HG03342 (cell line): ENCODE measurements at regions not wholly inside any gene's neighbourhood (a gene's known extent, or its start where the extent isn't known, plus 50 kb on each side); places are given as distances from the start of the nearest gene placed in this dataset.
"Not testable (repeated sequence)": the region's sequence is repeated elsewhere in the genome, so short reads cannot be mapped to it uniquely, and the experiment has no call there.

Experiments
- ATAC-seq: cut with Tn5 transposase; IDR thresholded peaks from one replicate; pipeline ENCODE4 v1.9.1; 2021; ENCODE audit warnings: mild to moderate bottlenecking, moderate library complexity; ENCODE audit not compliant: unreplicated experiment

- ATAC-seq, result not testable (repeated sequence)
These were observed 140.0 kb upstream of the C1GALT1 start for GRCh38 chr7:7042286-7042893.

GRCh38 chr7:7044806-7045205, 137.5 kb upstream of the C1GALT1 start:
- no peak for ATAC-seq

GRCh38 chr7:7048213-7048612, 134.1 kb upstream of the C1GALT1 start:
- no peak for ATAC-seq

DNA sequence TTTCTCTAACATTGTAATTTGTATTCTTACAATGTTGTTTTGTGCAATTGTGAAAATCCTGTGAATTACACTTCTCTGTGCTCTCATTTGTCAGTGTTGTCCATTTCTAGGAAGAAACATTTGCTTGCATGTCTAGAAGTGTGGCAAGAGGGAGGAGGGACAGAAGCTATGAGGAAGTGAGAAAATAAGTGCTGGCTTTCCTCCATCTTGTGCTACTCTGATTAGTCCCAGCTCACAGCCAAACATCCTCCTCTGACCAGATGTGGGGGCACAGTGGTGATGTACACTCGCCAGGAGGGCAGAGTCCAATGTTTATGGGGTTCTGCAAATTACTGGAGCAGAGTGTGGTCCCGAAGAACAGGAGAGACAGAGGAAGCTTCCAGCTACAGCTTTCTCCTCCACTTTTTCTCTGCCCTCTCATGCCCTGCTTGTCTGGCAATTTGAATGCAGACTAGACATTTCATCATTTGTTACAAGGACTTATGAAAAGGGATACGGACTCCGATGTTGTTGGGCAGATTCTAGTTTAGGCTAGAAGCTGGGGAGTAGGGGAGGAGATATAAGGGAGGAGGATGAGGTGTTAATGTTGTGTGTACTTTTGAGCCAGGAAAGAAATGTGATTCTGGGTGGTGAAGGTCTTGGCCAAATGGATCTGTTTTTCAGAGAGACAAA, 131.0 kb upstream of the C1GALT1 start:
- ATAC-seq, result no peak

DNA sequence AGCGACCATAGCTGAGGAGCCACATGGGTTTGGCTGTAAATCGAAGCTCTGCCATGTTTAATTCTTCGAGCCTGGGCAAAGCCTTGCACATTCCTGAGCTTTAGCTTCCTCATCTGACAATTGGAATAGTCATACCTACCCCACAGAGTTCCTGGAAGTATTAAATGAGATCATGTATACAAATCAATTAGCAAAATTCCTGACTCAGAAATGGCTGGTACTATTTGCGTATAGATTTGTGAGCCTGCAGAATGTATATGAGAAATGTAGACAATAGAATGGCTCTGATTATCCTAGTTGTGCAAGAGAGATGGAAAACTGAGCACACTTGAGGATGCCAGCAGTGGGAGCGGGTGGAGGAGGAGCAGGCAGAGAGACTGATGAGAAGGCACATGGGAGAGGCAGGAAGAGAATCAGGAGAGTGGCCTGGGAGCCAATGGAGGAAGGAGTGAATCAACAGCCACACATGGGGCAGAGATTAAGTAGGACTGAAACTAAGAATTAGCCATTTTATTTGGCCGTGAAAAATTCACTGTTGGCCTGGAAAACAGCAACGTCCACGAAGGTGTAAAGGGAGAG, 128.0 kb upstream of the C1GALT1 start:
- no peak for ATAC-seq

GRCh38 chr7:7060828-7061599, 121.3 kb upstream of the C1GALT1 start:
- no peak for ATAC-seq

DNA sequence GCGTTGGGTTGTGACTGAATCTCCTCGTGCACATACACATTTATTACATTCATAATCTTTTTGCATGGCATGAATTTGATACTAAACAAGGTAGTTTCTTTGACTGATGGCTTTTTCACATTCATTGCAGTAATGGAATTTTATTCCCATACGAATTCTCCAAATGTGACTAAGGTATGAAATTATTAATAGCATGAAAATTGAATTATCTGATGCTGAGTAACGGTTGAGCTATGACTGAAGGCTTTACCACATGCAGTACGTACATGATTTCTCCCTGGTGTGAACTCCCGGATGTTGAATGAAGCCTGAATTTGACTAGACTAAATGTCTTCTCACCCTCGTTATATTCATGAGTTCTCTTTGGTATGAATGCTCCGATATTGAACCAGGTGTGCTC, 104.4 kb upstream of the C1GALT1 start:
- ATAC-seq, result no peak

- no peak for ATAC-seq
These were observed 101.5 kb upstream of the C1GALT1 start for GRCh38 chr7:7080802-7081201.

DNA sequence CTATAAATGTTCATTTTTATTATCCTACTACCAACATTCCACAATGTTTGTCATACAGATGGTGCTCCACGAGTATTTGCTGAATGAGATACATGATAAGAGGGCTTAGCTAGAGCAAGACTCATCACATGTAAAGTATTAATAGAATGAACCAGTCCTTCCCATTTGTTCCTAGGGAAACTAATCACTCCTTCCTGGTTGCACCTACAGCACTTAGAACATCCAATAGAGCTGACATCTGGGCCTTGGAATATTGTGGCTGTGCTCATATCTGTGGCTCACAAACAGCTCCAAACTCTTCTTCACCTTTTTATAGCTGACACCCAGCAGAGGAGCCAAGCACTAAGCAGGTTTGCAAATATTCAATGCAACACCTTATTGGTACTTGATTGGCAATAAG, 91.9 kb upstream of the C1GALT1 start:
- ATAC-seq, result no peak

DNA sequence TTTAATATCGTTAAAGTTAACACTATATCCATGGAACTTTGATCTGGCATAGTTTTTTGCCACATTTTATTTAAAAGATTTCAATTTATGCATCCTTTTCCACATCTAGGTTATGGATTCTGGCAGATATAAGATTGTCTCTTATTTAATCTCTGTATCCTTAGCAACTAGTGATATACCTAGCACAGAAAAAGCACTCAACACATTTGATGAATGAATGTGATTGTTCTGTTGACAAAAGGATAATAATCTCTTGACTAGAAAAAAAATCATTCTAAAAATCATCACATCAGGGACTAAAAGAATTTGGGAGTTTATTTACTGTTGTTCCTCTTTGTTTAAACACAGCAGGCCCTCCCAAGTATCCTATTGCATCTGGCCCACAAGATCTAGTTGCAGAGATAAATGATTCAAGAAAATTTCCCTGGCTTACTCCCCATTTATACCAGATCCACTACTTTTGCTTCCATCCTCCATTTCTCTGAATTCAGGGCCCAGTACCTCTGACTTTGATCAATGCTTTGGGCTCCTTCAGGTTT, 84.0 kb upstream of the C1GALT1 start:
- no peak for ATAC-seq

- no peak for ATAC-seq
These were observed 82.7 kb upstream of the C1GALT1 start for GRCh38 chr7:7099584-7100014.

GRCh38 chr7:7100432-7100849, 81.9 kb upstream of the C1GALT1 start:
- ATAC-seq, result no peak

DNA sequence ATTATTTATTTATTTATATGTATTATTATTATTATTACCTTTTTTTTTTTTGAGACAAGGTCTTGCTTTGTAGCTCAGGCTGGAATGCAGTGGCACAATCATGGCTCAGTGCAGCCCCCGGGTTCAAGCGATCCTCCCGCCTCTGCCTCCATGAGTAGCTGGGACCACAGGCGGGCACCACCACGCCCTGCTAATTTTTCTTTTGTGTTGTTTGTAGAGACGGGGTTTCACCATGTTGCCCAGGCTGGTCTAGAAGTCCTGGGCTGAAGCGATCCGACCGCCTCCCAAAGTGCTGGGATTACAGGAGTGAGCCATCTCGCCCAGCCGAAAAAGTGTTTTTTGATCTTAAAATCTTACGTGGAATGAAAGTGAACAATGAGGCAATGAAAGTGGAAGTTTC, 79.4 kb upstream of the C1GALT1 start:
- no peak for ATAC-seq

- ATAC-seq, result peak; percentile 67
These were observed 78.7 kb upstream of the C1GALT1 start for GRCh38 chr7:7103343-7104313.

DNA sequence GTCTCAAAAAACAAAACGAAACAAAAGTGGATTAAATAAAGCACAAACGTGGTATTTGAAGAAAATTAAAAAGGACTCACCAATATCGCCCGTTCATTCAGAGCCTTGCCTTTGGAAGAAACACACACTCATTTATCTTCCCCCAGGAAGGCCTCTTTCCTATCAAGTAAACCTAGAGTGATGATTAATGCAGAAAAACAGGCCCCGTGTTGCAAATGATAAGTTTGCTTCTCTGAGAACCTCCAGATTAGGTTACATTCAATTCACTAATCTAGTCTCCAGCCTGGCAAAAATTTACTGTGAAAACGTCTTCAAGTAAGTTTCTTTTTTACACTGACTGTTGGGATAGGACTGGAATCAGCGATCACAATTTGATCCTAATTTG, 78.0 kb upstream of the C1GALT1 start:
- ATAC-seq, result no peak

DNA sequence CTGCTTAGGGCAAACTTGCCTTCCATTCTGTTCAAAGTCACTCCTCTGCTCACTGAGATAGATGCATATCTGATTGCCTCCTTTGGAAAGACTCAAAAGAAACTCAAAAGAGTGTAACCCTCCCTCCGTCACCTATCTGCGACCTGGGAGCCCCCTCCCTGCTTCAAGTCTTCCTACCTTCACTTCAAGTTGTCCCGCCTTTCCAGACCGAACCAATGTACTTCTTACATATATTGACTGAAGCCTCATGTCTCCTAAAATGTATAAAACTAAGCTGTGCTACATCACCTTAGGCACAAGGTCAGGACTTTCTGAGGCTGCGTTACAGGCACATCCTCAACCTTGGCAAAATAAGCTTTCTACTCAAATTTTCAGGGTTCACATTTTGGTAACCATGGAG, 77.4 kb upstream of the C1GALT1 start:
- no peak for ATAC-seq

DNA sequence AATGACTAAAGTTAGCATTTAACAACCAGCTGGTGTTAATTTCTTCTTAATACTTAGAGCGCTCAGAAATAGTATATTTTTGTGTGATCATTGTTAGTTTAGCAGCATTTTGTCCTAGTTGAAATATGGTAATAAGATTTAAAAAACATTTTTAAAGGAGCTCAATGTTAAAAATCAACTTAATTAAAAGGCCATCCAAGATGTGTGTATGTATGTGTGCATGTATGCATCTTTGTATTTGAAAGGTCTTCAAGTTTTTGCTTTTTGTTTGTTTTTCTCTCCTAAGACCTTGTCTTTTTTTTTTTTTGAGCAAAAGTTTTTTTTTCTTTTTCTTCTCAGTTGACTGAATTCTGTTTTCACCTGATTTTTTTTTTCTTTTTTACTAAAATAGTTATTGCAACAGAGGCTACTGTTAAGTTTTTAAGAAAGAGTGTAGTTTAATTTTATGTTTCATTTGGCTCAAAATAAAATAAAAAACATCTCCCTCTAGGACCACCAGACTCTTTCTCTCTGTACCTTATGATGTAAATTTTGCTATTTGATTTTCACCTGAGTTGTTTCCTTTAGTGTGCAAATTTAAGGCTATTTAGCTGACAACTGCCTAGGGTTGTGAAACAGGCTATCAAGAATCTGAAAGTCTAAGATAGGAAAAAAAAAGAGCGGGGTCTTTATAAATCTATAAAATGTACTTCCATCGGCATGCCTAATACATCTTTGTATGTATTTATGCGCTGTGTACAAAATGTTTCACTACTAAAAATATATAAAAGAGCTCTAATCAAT, 76.4 kb upstream of the C1GALT1 start:
- no peak for ATAC-seq

- ATAC-seq, result no peak
These were observed 73.4 kb upstream of the C1GALT1 start for GRCh38 chr7:7108931-7109330.

DNA sequence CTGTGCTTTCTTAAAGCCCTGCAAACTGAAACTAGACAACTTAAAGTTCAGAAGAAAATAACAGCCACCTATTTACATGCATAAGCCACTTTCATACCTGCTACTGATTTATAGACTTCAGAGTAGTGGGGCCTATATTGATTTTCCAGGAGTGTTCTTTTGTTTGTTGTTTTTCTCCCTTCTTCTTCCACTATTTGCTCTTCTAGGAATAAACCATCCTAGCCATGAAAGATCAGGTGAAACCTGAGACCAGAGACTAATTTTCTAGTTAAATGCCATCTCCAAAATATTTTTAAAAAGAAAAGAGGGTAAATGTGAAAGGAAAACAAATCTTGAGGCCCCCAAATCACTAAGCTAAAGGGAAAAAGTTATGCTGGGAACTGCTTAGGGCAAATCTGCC, 72.4 kb upstream of the C1GALT1 start:
- ATAC-seq, result no peak

GRCh38 chr7:7110706-7111105, 71.6 kb upstream of the C1GALT1 start:
- ATAC-seq, result no peak
